Endodermal cell (in vitro differentiated cells): ENCODE measurements at regions not wholly inside any gene's neighbourhood (a gene's known extent, or its start where the extent isn't known, plus 50 kb on each side); places are given as distances from the start of the nearest gene placed in this dataset.

Source experiments
- DNase-seq: peaks from one replicate; pipeline ENCODE4 v3.0.0-alpha.2; 2017
- H3K27ac ChIP-seq: 2 replicates; pipeline ENCODE4 v1.5.1; 2013; ENCODE audit warnings: mild to moderate bottlenecking, low read depth, low read length, moderate library complexity
- H3K27me3 ChIP-seq: 2 replicates; pipeline ENCODE4 v1.6.1; 2013; ENCODE audit warnings: mild to moderate bottlenecking, low read length, moderate library complexity; ENCODE audit not compliant: insufficient read depth, control insufficient read depth, poor library complexity, severe bottlenecking
- H3K36me3 ChIP-seq: 2 replicates; pipeline ENCODE4 v1.7.0; 2013; ENCODE audit warnings: mild to moderate bottlenecking, low read length, moderate library complexity; ENCODE audit not compliant: control insufficient read depth, insufficient read depth
- H3K4me1 ChIP-seq: one replicate; pipeline ENCODE4 v1.7.0; 2013; ENCODE audit warnings: low read length; ENCODE audit not compliant: control insufficient read depth, insufficient read depth
- H3K4me3 ChIP-seq: 2 replicates; pipeline ENCODE4 v1.5.1; 2013; ENCODE audit warnings: mild to moderate bottlenecking, low read length, moderate library complexity
- H3K9ac ChIP-seq: 2 replicates; pipeline ENCODE4 v1.6.1; 2013; ENCODE audit warnings: mild to moderate bottlenecking, low read length, moderate library complexity; ENCODE audit not compliant: poor library complexity, severe bottlenecking; ENCODE audit errors: extremely low read depth
- H3K9me3 ChIP-seq: 2 replicates; pipeline ENCODE4 v1.6.1; 2013; ENCODE audit warnings: mild to moderate bottlenecking, low read length, moderate library complexity; ENCODE audit not compliant: control insufficient read depth
- H3K27ac Mint-ChIP-seq: 2 replicates; pipeline ENCODE4 v1.8.0; 2020; ENCODE audit warnings: mixed read lengths
- H3K27me3 Mint-ChIP-seq: 2 replicates; pipeline ENCODE4 v1.8.0; 2021; ENCODE audit warnings: mild to moderate bottlenecking, mixed read lengths; ENCODE audit not compliant: insufficient read depth
- H3K36me3 Mint-ChIP-seq: 2 replicates; pipeline ENCODE4 v1.8.0; 2020; ENCODE audit warnings: low read depth, mixed read lengths
- H3K4me1 Mint-ChIP-seq: 2 replicates; pipeline ENCODE4 v1.8.0; 2020; ENCODE audit warnings: mixed read lengths
- H3K4me3 Mint-ChIP-seq: 2 replicates; pipeline ENCODE4 v1.8.0; 2020; ENCODE audit warnings: mild to moderate bottlenecking, moderate library complexity, mixed read lengths
- H3K9me3 Mint-ChIP-seq: 2 replicates; pipeline ENCODE4 v1.8.0; 2020; ENCODE audit warnings: mild to moderate bottlenecking, mixed read lengths
- CTCF ChIP-seq: fragments of 200-600 bp; sonication (generic); conservative IDR thresholded peaks from 2 replicates; pipeline ENCODE4 v1.5.0; 2021; ENCODE audit warnings: antibody characterized with exemption, mild to moderate bottlenecking
- WGBS, 2 experiments: methylation state at CpG; one replicate each; pipeline versions ENCODE4 v1.1.5 to v1.1.7; 2013; ENCODE audit warnings: missing lambda C conversion rate in 2 of 2, mixed read lengths in 1 of 2; ENCODE audit not compliant: insufficient coverage in 1 of 2, insufficient read length in 1 of 2; 5-methylcytosine and 5-hydroxymethylcytosine counted together

- H3K4me1 Mint-ChIP-seq, result no peaks in the 10 kb centered on the region
- 100% methylated on average over 1 of the region's 1 CpG; no CpG with 5 or more reads in 1 of the 2 experiments for WGBS, 2 experiments
- H3K27me3 Mint-ChIP-seq, result no peaks in the 10 kb centered on the region
Observed at GRCh38 chr18:28805491-28805890, 628.6 kb upstream of the CDH2 start.

GRCh38 chr18:28804512-28805202, 627.7 kb upstream of the CDH2 start:
- Mint-ChIP-seq H3K9me3 (peaks cover 3% of the 10 kb centered on the region), H3K27ac (no peak overlapping the region), H3K36me3 (no peaks in the 10 kb centered on the region), H3K4me1 (no peaks in the 10 kb centered on the region), H3K4me3 (no peak overlapping the region), H3K27me3 (no peaks in the 10 kb centered on the region)
- Histone ChIP-seq H3K36me3 (no peaks in the 10 kb centered on the region), H3K4me3 (no peak overlapping the region), H3K9me3 (peaks cover 11% of the 10 kb centered on the region), H3K27ac (no peak overlapping the region), H3K27me3 (no peaks in the 10 kb centered on the region), H3K4me1 (no peaks in the 10 kb centered on the region), H3K9ac (no peak overlapping the region)
- 94 to 95% methylated on average over 4 to 5 of the region's 6 CpGs for WGBS, 2 experiments
- TF ChIP-seq CTCF, result no peak
- no peak for DNase-seq

More at GRCh38 chr18:28805491-28805890, 628.6 kb upstream of the CDH2 start:
- H3K9me3 ChIP-seq, result peaks cover 11% of the 10 kb centered on the region
- H3K27ac ChIP-seq, result no peak overlapping the region
- no peak overlapping the region for H3K4me3 Mint-ChIP-seq
- no peaks in the 10 kb centered on the region for H3K36me3 Mint-ChIP-seq
- no peak overlapping the region for H3K27ac Mint-ChIP-seq
- H3K4me1 ChIP-seq, result no peaks in the 10 kb centered on the region
- H3K9me3 Mint-ChIP-seq, result peaks cover 3% of the 10 kb centered on the region
- TF ChIP-seq CTCF, result no peak
- no peaks in the 10 kb centered on the region for H3K27me3 ChIP-seq
- H3K9ac ChIP-seq, result no peak overlapping the region
- no peak overlapping the region for H3K4me3 ChIP-seq
- no peaks in the 10 kb centered on the region for H3K36me3 ChIP-seq
- DNase-seq, result no peak

GRCh38 chr18:28802546-28802945, 625.6 kb upstream of the CDH2 start:
- Mint-ChIP-seq H3K27ac (no peak overlapping the region), H3K9me3 (no peaks in the 10 kb centered on the region), H3K27me3 (no peaks in the 10 kb centered on the region), H3K4me3 (no peak overlapping the region), H3K4me1 (no peaks in the 10 kb centered on the region), H3K36me3 (no peaks in the 10 kb centered on the region)
- Histone ChIP-seq H3K4me1 (no peaks in the 10 kb centered on the region), H3K4me3 (no peak overlapping the region), H3K27me3 (no peaks in the 10 kb centered on the region), H3K9me3 (no peaks in the 10 kb centered on the region), H3K9ac (no peak overlapping the region), H3K27ac (no peak overlapping the region), H3K36me3 (no peaks in the 10 kb centered on the region)
- no peak for TF ChIP-seq CTCF
- WGBS, 2 experiments, result 80 to 86% methylated on average over 2 to 4 of the region's 4 CpGs
- no peak for DNase-seq
